Fibroblast of lung (primary cell): ENCODE measurements at regions not wholly inside any gene's neighbourhood (a gene's known extent, or its start where the extent isn't known, plus 50 kb on each side); places are given as distances from the start of the nearest gene placed in this dataset.

Experiments
- DNase-seq, 2 donors: peaks; one replicate each; pipeline versions ENCODE4 v3.0.0 to v3.0.0-alpha.2; 2010; ENCODE audit warnings: low read depth in 2 of 2
- H2AFZ ChIP-seq: 2 replicates; pipeline ENCODE4 v1.5.1; 2012; ENCODE audit warnings: low read length, control low read depth, inconsistent platforms
- H3K27ac ChIP-seq: 2 replicates; pipeline ENCODE4 v1.5.1; 2011; ENCODE audit warnings: low read length, control low read depth; ENCODE audit not compliant: insufficient read depth
- H3K27me3 ChIP-seq: 2 replicates; pipeline ENCODE4 v1.5.1; 2011; ENCODE audit warnings: mild to moderate bottlenecking, low read length; ENCODE audit not compliant: control insufficient read depth, insufficient read depth
- H3K36me3 ChIP-seq: 2 replicates; pipeline ENCODE4 v1.5.1; 2011; ENCODE audit warnings: low read length; ENCODE audit not compliant: control insufficient read depth, insufficient read depth
- H3K4me1 ChIP-seq: 2 replicates; pipeline ENCODE4 v1.5.1; 2011; ENCODE audit warnings: low read length; ENCODE audit not compliant: control insufficient read depth, insufficient read depth; ENCODE audit errors: extremely low read depth
- H3K4me2 ChIP-seq: 2 replicates; pipeline ENCODE4 v1.5.1; 2011; ENCODE audit warnings: low read length, control low read depth; ENCODE audit not compliant: insufficient read depth; ENCODE audit errors: extremely low read depth
- H3K4me3 ChIP-seq, 4 experiments: fragments of 200-600 bp in 1 of 4; sonication (generic) in 1 of 4; replicated peaks in 1 of 4; 2 replicates each; pipeline ENCODE4 v1.5.1; 2011 to 2016; ENCODE audit warnings: low read length in 4 of 4, low read depth in 3 of 4, mild to moderate bottlenecking in 3 of 4, control low read depth in 2 of 4, inconsistent platforms in 1 of 4, mixed read lengths in 1 of 4; ENCODE audit not compliant: insufficient read depth in 1 of 4; ENCODE audit errors: control extremely low read depth in 1 of 4
- H3K79me2 ChIP-seq: 2 replicates; pipeline ENCODE4 v1.5.1; 2012; ENCODE audit warnings: mild to moderate bottlenecking, low read length, inconsistent platforms; ENCODE audit not compliant: control insufficient read depth, insufficient read depth
- H3K9ac ChIP-seq: 2 replicates; pipeline ENCODE4 v1.5.1; 2011; ENCODE audit warnings: mild to moderate bottlenecking, low read length, control low read depth; ENCODE audit not compliant: insufficient read depth
- H3K9me3 ChIP-seq: 2 replicates; pipeline ENCODE4 v1.5.1; 2012; ENCODE audit warnings: low read depth, low read length; ENCODE audit not compliant: control insufficient read depth, insufficient read depth
- H4K20me1 ChIP-seq: 2 replicates; pipeline ENCODE4 v1.5.1; 2011; ENCODE audit warnings: low read length; ENCODE audit not compliant: control insufficient read depth, insufficient read depth; ENCODE audit errors: extremely low read depth
- CTCF ChIP-seq, 2 donors: IDR thresholded peaks in 1 of 2; conservative IDR thresholded peaks in 1 of 2; 1 replicate in 1 of 2; 2 replicates in 1 of 2; pipeline ENCODE4 v1.5.1; 2011 to 2012; ENCODE audit warnings: low read length in 2 of 2, control low read depth in 1 of 2, inconsistent platforms in 1 of 2, low read depth in 1 of 2, mild to moderate bottlenecking in 1 of 2
- EZH2 ChIP-seq: IDR thresholded peaks from 2 replicates; pipeline ENCODE4 v1.5.1; 2012; ENCODE audit warnings: low read length, control low read depth, mild to moderate bottlenecking; ENCODE audit errors: missing control alignments

- Histone ChIP-seq H3K4me1 (no peaks in the 10 kb centered on the region), H2AFZ (no peak overlapping the region), H3K4me2 (no peak overlapping the region), H3K27me3 (no peaks in the 10 kb centered on the region), H3K9ac (no peak overlapping the region), H3K79me2 (no peaks in the 10 kb centered on the region), H3K4me3 (no peak overlapping the region), H3K27ac (no peak overlapping the region), H3K36me3 (no peaks in the 10 kb centered on the region), H4K20me1 (no peaks in the 10 kb centered on the region), H3K9me3 (no peaks in the 10 kb centered on the region)
- peak; percentile 14 to 62 for DNase-seq
- TF ChIP-seq EZH2: no peak
Observed at GRCh38 chr4:133402616-133403015, 253.5 kb downstream of the PCDH10 start.

DNA sequence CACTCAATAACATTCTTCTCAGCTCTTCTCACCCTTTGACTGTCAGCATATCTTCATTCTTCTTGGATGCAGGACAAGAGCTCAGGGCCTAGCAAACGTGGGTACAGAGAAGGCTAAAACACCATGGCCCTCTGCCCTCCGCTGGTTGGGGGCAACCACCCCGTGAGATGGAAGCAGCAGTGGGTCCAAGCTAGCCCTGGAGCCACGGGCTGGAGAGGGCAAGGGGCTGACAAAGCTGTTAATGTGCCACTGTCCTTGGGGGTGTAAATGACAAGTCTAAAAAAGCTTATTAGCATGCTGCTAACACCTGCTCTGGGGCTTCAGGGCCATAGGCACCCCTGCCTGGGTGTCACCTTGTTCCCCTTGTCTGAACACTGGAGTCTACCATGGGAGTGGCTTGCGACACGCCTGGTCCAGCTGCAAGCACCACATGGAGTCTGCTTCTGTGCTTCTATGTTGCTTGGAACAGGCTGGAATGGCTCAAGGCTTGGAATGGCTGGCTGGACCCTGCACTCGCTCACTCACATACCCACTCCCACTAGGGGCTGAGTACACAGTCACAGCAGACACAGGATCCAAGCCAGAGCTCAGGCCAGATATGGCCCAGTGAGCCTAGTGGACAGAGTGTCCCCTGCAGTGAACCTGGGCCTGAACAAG, 246.0 kb downstream of the PCDH10 start:
- H2AFZ ChIP-seq: no peak overlapping the region
- no peak overlapping the region for H3K4me3 ChIP-seq
- TF ChIP-seq CTCF (conservative IDR thresholded peaks at IDR 0.05 in 1 of 2, IDR thresholded peaks at IDR 0.05 in 1 of 2; ENCODE audit: low read depth in 1 of 2, low read length in 2 of 2): no peak
- no peak for TF ChIP-seq EZH2
- no peaks in the 10 kb centered on the region for H3K27me3 ChIP-seq
- H3K79me2 ChIP-seq: no peaks in the 10 kb centered on the region
- no peak overlapping the region for H3K27ac ChIP-seq
- H3K9me3 ChIP-seq: no peaks in the 10 kb centered on the region
- no peaks in the 10 kb centered on the region for H3K4me1 ChIP-seq
- H3K4me2 ChIP-seq: no peak overlapping the region
- no peaks in the 10 kb centered on the region for H3K36me3 ChIP-seq
- H3K9ac ChIP-seq: no peak overlapping the region
- no peak for DNase-seq
- H4K20me1 ChIP-seq: no peaks in the 10 kb centered on the region

DNA sequence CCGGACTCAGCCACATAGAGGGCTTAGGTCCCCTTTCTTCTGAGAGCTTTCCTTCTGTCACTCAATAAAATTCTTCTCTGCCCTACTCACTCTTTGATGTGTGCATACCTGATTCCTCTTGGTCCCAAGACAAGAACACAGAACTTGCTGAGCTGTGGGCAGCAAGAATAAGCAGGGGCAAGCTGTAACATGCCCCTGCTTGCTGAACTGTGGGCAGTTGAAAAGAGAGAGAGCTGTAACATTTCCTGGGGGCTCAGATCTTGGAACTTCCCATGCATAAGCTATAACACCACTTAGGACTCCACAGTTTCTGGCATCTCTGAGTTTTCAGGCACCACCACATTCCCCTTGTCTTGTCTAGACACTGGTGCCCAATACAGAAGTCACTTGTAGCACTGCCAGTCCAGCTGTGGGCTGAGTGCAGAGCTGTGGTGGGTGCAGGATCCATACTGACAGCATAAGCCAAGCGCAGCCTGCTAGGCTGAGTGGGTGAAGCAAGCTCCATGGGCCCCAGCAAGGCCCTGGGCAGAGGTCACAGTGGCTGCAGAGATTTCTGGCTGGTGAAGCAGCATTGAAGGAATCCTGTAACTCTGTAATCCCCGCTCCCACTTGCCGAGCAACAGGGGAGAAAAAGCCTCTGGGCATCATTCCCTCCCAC, 241.2 kb downstream of the PCDH10 start:
- Histone ChIP-seq H4K20me1 (no peaks in the 10 kb centered on the region), H3K4me2 (no peak overlapping the region), H3K4me1 (no peaks in the 10 kb centered on the region), H3K27me3 (no peaks in the 10 kb centered on the region), H3K36me3 (no peaks in the 10 kb centered on the region), H3K9ac (no peak overlapping the region), H3K4me3 (no peak overlapping the region), H2AFZ (no peak overlapping the region), H3K9me3 (no peaks in the 10 kb centered on the region), H3K79me2 (no peaks in the 10 kb centered on the region), H3K27ac (no peak overlapping the region)
- no peak for TF ChIP-seq CTCF (conservative IDR thresholded peaks at IDR 0.05 in 1 of 2, IDR thresholded peaks at IDR 0.05 in 1 of 2; ENCODE audit: low read depth in 1 of 2, low read length in 2 of 2)
- TF ChIP-seq EZH2: no peak
- no peak for DNase-seq
